Thoracic aorta (tissue), 2 donors: ENCODE measurements at regions not wholly inside any gene's neighbourhood (a gene's known extent, or its start where the extent isn't known, plus 50 kb on each side); places are given as distances from the start of the nearest gene placed in this dataset.
"Not testable (repeated sequence)": the region's sequence is repeated elsewhere in the genome, so short reads cannot be mapped to it uniquely, and the experiment has no call there.

Source experiments
- ATAC-seq: fragments of 150-250 bp; one replicate; pipeline ENCODE4 v1.8.0; 2017; ENCODE audit warnings: low read depth; ENCODE audit not compliant: insufficient number of reproducible peaks, low FRiP score
- DNase-seq: peaks from one replicate; pipeline ENCODE4 v3.0.0-alpha.2; 2020; ENCODE audit warnings: low spot score
- H3K27ac ChIP-seq, 2 donors: fragments of 200-600 bp; sonication (generic); 1 replicate in 1 of 2; 2 replicates in 1 of 2; pipeline ENCODE4 v1.5.1; 2016; ENCODE audit warnings: mild to moderate bottlenecking in 2 of 2, moderate library complexity in 2 of 2
- H3K27me3 ChIP-seq: fragments of 200-600 bp; sonication (generic); replicated peaks from 2 replicates; pipeline ENCODE4 v1.6.0; 2016; ENCODE audit warnings: mild to moderate bottlenecking; ENCODE audit not compliant: insufficient read depth
- H3K36me3 ChIP-seq: fragments of 200-600 bp; sonication (generic); one replicate; pipeline ENCODE4 v1.5.1; 2016
- H3K4me1 ChIP-seq, 2 donors: fragments of 200-600 bp; sonication (generic); 1 replicate in 1 of 2; 2 replicates in 1 of 2; pipeline versions ENCODE4 v1.5.1 to v1.6.0; 2016; ENCODE audit warnings: low read depth in 2 of 2, mild to moderate bottlenecking in 1 of 2; ENCODE audit not compliant: control insufficient read depth in 1 of 2
- H3K4me3 ChIP-seq: fragments of 200-600 bp; sonication (generic); 2 replicates; pipeline ENCODE4 v1.5.1; 2016; ENCODE audit warnings: mild to moderate bottlenecking
- H3K9me3 ChIP-seq: fragments of 200-600 bp; sonication (generic); 2 replicates; pipeline ENCODE4 v1.5.1; 2016
- TF ChIP-seq, protein P1 (sequence below): fragments of 200-600 bp; sonication (generic); IDR thresholded peaks from one replicate; pipeline ENCODE4 v1.5.1; 2019; ENCODE audit warnings: antibody characterized with exemption

DNA sequence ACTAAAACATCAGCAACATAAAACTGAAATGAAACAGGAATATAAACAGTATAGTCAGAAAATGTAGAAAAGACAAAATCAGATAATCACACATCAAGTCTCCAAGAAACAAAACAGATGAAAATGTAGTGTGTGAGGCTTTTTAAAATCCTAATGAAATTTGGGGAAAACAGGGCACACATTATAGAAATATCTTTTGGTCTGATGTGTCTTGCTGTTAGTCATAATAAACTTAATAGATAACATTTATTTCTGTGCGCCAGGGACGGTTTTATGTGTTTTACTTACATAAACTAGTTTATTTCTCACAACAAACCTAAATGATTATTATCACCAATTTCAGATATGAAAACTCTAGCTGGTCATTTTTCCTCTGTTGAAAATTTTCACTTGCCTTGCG lies 293.9 kb upstream of the GATB start:
- TF ChIP-seq, protein P1, sequence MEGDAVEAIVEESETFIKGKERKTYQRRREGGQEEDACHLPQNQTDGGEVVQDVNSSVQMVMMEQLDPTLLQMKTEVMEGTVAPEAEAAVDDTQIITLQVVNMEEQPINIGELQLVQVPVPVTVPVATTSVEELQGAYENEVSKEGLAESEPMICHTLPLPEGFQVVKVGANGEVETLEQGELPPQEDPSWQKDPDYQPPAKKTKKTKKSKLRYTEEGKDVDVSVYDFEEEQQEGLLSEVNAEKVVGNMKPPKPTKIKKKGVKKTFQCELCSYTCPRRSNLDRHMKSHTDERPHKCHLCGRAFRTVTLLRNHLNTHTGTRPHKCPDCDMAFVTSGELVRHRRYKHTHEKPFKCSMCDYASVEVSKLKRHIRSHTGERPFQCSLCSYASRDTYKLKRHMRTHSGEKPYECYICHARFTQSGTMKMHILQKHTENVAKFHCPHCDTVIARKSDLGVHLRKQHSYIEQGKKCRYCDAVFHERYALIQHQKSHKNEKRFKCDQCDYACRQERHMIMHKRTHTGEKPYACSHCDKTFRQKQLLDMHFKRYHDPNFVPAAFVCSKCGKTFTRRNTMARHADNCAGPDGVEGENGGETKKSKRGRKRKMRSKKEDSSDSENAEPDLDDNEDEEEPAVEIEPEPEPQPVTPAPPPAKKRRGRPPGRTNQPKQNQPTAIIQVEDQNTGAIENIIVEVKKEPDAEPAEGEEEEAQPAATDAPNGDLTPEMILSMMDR = no peak
- H3K27ac ChIP-seq = no peak overlapping the region
- no peaks in the 10 kb centered on the region for H3K27me3 ChIP-seq
- no peak for DNase-seq
- H3K36me3 ChIP-seq = no peaks in the 10 kb centered on the region
- H3K4me3 ChIP-seq = no peak overlapping the region
- no peak for ATAC-seq
- H3K4me1 ChIP-seq = peaks cover 0 to 6% of the 10 kb centered on the region in 2 donors
- no peaks in the 10 kb centered on the region for H3K9me3 ChIP-seq

DNA sequence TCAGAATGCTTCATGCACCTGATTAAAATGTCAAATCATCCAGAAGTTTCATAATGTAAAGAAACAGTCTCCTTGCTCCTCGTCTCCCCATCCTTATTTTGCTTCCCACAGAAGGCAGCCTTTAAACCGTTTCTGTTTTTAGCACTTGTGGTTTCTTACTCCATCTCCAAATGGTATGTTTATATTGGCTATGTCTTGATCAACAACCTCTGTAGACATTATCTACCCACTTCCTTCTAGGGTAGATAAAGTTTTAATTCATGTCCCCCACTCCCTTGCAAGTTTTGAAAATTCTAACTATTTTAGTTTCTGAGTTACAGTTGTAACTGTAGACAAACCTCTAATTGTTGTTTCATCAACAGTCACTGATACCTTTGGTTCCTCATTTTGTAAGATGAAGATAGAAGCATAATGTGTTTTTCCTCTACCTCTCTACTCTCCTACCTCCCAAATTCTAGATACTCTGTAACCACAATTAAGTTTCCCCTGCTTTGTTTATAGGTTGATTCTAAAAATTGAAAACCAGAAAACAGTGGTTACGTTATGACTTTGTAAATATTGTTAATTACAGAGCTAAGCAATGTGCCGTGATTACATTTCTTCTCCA lies 291.7 kb upstream of the GATB start:
- TF ChIP-seq, protein P1 = no peak
- ATAC-seq = no peak
- Histone ChIP-seq H3K27ac (no peak overlapping the region), H3K36me3 (no peaks in the 10 kb centered on the region), H3K27me3 (no peaks in the 10 kb centered on the region), H3K4me3 (no peak overlapping the region), H3K9me3 (no peaks in the 10 kb centered on the region), H3K4me1 (peaks cover 0 to 6% of the 10 kb centered on the region in 2 donors)
- DNase-seq = no peak

DNA sequence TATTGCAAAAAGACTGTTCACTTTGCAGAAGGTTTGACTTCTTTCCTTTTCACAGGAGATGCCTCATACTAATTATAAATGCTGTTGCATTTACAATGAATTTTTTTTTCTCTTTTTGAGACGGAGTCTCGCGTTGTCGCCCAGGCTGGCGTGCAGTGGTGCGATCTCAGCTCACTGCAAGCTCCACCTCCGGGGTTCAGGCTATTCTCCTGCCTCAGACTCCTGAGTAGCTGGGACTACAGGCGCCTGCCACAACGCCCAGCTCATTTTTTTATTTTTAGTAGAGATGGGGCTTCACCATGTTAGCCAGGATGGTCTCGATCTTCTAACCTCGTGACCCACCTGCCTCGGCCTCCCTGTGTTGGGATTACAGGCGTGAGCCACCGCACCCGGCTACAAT lies 290.5 kb upstream of the GATB start:
- H3K9me3 ChIP-seq, ATAC-seq, H3K4me1 ChIP-seq: not testable (repeated sequence)

DNA sequence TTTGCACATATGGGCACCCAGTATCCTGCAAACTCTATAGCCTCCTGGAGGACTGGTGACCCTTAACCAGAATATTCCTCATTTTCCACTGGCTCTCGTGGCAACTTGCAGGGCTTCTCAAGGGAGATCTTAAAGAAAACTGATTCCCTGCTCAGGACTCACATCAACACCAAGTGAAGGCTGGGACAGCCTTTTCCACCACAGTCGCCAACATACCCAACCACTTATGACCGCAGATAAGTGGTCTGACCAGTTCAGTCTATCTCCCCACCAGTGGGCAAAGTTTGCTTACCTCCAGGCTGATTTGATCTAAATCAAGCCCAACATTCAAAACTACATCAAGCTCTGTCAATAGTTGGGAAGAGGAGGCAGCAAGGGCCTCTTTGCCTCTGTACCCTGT lies 289.3 kb upstream of the GATB start:
- DNase-seq (no peak), ATAC-seq (no peak)
- H3K27ac ChIP-seq = no peak overlapping the region
- H3K36me3 ChIP-seq = no peaks in the 10 kb centered on the region
- H3K27me3 ChIP-seq = no peaks in the 10 kb centered on the region
- no peaks in the 10 kb centered on the region for H3K9me3 ChIP-seq
- H3K4me1 ChIP-seq = peaks cover 11% of the 10 kb centered on the region in 2 donors
- TF ChIP-seq, protein P1 = no peak
- no peak overlapping the region for H3K4me3 ChIP-seq

More for the DNA sequence above, 290.5 kb upstream of the GATB start:
- not testable (repeated sequence) for H3K27me3 ChIP-seq, H3K27ac ChIP-seq, H3K36me3 ChIP-seq, DNase-seq, H3K4me3 ChIP-seq

DNA sequence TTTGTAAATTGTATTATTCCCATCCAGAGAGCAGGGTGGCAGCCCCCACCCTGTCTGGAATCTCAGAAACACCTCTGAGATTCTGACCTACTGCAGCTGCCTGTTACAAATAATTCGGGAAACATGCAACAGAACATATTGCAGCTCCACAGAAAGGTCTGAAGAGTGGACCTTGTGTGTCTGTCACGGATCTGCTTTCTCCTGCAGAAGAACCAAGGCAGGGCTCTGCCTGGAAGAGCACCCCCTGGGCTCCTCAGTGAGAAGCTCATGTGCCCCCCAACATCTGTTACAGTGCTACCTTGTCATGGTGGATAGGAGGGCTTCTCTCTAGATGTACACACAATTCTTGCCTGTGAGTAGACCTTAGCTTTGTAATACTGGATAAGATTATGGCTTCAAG lies 286.6 kb upstream of the GATB start:
- Histone ChIP-seq H3K36me3 (no peaks in the 10 kb centered on the region), H3K27ac (peak overlapping the region in 1 of 2 donors; percentile 15), H3K4me1 (peaks cover 8 to 11% of the 10 kb centered on the region in 2 donors), H3K4me3 (no peak overlapping the region), H3K27me3 (no peaks in the 10 kb centered on the region), H3K9me3 (no peaks in the 10 kb centered on the region)
- no peak for DNase-seq
- no peak for ATAC-seq
- TF ChIP-seq, protein P1 = no peak
